T-helper 2 cell treated with Interferon-gamma antibody and Interleukin-4, amounts not matched to agents 5 μg/mL and 100 μg/mL, for 36 hours (primary cell): ENCODE measurements at regions not wholly inside any gene's neighbourhood (a gene's known extent, or its start where the extent isn't known, plus 50 kb on each side); places are given as distances from the start of the nearest gene placed in this dataset.

Experiments used
- DNase-seq: peaks from one replicate; pipeline ENCODE4 v3.0.0; 2021; ENCODE audit warnings: low spot score
- H3K27ac Mint-ChIP-seq: one replicate; pipeline ENCODE4 v1.8.0; 2021; ENCODE audit warnings: mild to moderate bottlenecking, mixed read lengths
- H3K27me3 Mint-ChIP-seq: one replicate; pipeline ENCODE4 v1.8.0; 2021; ENCODE audit warnings: low read depth, mixed read lengths
- H3K36me3 Mint-ChIP-seq: one replicate; pipeline ENCODE4 v1.8.0; 2021; ENCODE audit warnings: low read depth, mixed read lengths
- H3K4me1 Mint-ChIP-seq: one replicate; pipeline ENCODE4 v1.8.0; 2021; ENCODE audit warnings: low read depth, mixed read lengths
- H3K4me3 Mint-ChIP-seq: one replicate; pipeline ENCODE4 v1.8.0; 2022; ENCODE audit warnings: mild to moderate bottlenecking, moderate library complexity, mixed read lengths
- H3K9me3 Mint-ChIP-seq: one replicate; pipeline ENCODE4 v1.8.0; 2021; ENCODE audit warnings: mixed read lengths

DNA sequence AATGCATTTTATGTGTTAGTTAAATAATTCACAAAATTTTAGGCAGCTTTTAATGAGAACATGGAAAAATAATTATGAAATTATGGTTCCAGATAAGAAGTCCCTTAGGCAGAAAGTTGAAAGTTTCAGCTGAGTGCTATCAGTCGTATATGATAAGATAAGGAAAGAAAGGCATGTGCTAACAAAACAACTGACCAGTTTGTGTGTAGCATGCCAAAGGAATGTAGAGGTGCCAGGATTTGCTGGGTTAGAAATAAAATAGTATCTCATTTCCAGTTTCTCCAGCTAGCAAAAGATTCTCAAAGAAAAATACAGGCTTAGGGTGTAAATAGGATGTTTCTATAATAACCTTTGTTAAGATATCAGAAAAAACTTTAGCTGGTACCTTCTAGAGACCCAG, 1044.5 kb upstream of the CDH8 start:
- H3K36me3 Mint-ChIP-seq, result no peaks in the 10 kb centered on the region
- H3K9me3 Mint-ChIP-seq, result peaks cover 55% of the 10 kb centered on the region
- no peak overlapping the region for H3K4me3 Mint-ChIP-seq
- DNase-seq, result no peak
- no peaks in the 10 kb centered on the region for H3K4me1 Mint-ChIP-seq
- no peak overlapping the region for H3K27ac Mint-ChIP-seq
- no peaks in the 10 kb centered on the region for H3K27me3 Mint-ChIP-seq

- Mint-ChIP-seq H3K27ac (no peak overlapping the region), H3K9me3 (peaks cover 64% of the 10 kb centered on the region)
Measured at GRCh38 chr16:63069047-63069446, 1032.8 kb upstream of the CDH8 start.

GRCh38 chr16:63067141-63067540, 1030.9 kb upstream of the CDH8 start:
- peaks cover 53% of the 10 kb centered on the region for H3K9me3 Mint-ChIP-seq
- H3K36me3 Mint-ChIP-seq, result no peaks in the 10 kb centered on the region
- no peak overlapping the region for H3K27ac Mint-ChIP-seq
- DNase-seq, result no peak
- no peaks in the 10 kb centered on the region for H3K27me3 Mint-ChIP-seq
- no peak overlapping the region for H3K4me3 Mint-ChIP-seq
- H3K4me1 Mint-ChIP-seq, result no peaks in the 10 kb centered on the region

More at GRCh38 chr16:63069047-63069446, 1032.8 kb upstream of the CDH8 start:
- no peaks in the 10 kb centered on the region for H3K27me3 Mint-ChIP-seq
- DNase-seq, result no peak
- H3K4me1 Mint-ChIP-seq, result no peaks in the 10 kb centered on the region
- H3K36me3 Mint-ChIP-seq, result no peaks in the 10 kb centered on the region
- H3K4me3 Mint-ChIP-seq, result no peak overlapping the region

- H3K4me3 Mint-ChIP-seq, result no peak overlapping the region
- H3K36me3 Mint-ChIP-seq, result no peaks in the 10 kb centered on the region
- H3K9me3 Mint-ChIP-seq, result peaks cover 48% of the 10 kb centered on the region
- H3K27me3 Mint-ChIP-seq, result no peaks in the 10 kb centered on the region
- no peak for DNase-seq
- H3K4me1 Mint-ChIP-seq, result no peaks in the 10 kb centered on the region
- no peak overlapping the region for H3K27ac Mint-ChIP-seq
Measured at GRCh38 chr16:63066552-63066951, 1030.3 kb upstream of the CDH8 start.

DNA sequence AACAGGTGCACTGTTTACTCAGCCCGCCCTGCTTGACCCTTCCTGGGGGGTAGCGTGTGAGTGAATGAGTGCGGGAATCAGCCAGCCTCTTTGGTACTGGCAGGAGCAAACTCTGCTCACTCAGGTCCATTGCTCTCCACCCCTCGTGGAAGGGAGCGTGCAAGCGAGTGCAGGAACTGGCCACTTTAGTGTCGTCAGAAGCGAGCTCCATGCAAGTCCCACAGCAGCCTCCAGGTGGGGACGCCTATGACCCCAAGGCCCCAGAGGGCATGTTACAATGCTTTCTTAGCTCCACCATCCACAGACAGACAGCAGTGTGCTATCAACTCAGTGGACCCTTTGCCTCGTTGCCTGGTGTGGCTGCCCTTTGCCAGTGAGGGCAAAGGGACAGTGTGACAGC, 1025.1 kb upstream of the CDH8 start:
- Mint-ChIP-seq H3K27me3 (no peaks in the 10 kb centered on the region), H3K4me3 (no peak overlapping the region), H3K27ac (no peak overlapping the region), H3K9me3 (peaks cover 43% of the 10 kb centered on the region), H3K36me3 (no peaks in the 10 kb centered on the region), H3K4me1 (no peaks in the 10 kb centered on the region)
- no peak for DNase-seq

GRCh38 chr16:63059676-63060075, 1023.4 kb upstream of the CDH8 start:
- H3K4me1 Mint-ChIP-seq, result no peaks in the 10 kb centered on the region
- no peak overlapping the region for H3K4me3 Mint-ChIP-seq
- H3K27ac Mint-ChIP-seq, result no peak overlapping the region
- H3K9me3 Mint-ChIP-seq, result peaks cover 38% of the 10 kb centered on the region
- H3K36me3 Mint-ChIP-seq, result no peaks in the 10 kb centered on the region
- H3K27me3 Mint-ChIP-seq, result no peaks in the 10 kb centered on the region
- no peak for DNase-seq

DNA sequence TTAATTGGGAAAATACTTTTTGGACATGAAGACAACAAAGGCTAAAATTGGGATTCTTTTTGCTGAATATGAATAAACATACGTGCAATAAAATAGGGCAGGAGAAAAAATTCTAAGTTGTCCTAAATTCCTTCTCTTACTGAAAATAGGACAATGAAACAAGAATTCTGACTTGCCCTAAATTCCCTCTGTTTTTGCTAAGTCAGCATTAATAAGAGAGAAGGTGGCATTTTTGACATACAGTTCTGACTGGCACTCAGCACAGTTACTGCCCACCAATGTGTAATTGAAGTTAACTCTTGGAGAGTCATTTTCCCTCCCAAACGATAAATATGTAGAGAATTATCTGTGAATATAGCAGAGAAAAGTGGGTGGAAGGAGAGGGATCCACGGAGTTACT, 1021.1 kb upstream of the CDH8 start:
- H3K27ac Mint-ChIP-seq, result no peak overlapping the region
- peaks cover 44% of the 10 kb centered on the region for H3K9me3 Mint-ChIP-seq
- H3K4me1 Mint-ChIP-seq, result no peaks in the 10 kb centered on the region
- no peaks in the 10 kb centered on the region for H3K27me3 Mint-ChIP-seq
- H3K4me3 Mint-ChIP-seq, result no peak overlapping the region
- no peak for DNase-seq
- H3K36me3 Mint-ChIP-seq, result no peaks in the 10 kb centered on the region

DNA sequence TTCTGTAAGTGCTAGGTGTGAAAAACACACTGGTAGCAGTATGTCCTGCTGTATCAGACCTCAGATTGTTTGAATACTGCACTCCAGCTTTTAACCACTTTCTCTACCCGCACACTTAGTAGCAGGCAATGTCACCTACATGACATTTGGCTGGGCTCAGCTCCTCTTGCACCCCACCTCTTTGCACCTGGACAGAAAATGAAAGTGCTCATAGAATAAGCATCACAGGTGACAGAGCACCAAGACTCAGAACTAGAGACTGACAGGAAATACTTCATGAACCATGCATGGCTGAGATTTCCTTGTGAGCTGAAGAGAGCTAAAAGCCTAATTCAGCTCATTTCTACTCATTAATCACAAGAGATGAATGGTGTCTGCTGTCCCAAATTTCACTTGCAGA, 1014.2 kb upstream of the CDH8 start:
- Mint-ChIP-seq H3K9me3 (peaks cover 52% of the 10 kb centered on the region), H3K4me3 (no peak overlapping the region), H3K27me3 (no peaks in the 10 kb centered on the region), H3K36me3 (no peaks in the 10 kb centered on the region), H3K27ac (no peak overlapping the region), H3K4me1 (no peaks in the 10 kb centered on the region)
- no peak for DNase-seq

DNA sequence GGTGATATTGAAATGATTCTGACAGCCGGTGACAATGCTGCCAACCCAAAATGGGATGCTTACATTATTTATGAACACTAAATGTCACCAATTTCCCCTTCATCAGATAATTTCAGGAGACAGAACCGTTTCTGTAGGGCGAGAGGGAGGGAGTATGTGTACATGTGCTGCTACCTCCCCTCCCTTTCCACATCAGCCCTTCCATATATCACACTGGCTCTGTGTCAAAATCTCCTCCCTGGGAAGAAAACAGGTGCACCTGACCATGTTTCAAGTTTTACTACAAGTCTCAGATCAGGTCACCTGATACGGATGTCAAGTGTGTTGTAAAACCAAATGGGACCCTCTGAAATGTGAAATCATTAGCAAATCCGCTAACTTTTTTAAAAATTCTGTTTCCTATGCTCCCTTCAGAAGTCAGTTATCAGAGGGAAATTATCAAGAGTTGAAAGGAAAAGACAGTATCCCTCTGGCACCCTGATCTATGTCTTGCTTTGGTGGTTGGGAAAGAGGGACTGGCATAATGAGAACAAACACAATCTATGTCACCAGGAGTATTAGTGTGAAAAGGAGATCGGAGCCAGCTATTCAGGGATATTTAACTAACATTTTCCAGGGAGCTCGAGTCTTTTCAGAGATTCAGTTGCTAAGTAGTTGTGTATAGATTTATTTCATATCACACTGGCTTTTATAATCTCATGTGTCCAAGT, 1002.3 kb upstream of the CDH8 start:
- peaks cover 59% of the 10 kb centered on the region for H3K9me3 Mint-ChIP-seq
- H3K27me3 Mint-ChIP-seq, result no peaks in the 10 kb centered on the region
- H3K36me3 Mint-ChIP-seq, result no peaks in the 10 kb centered on the region
- H3K4me1 Mint-ChIP-seq, result no peaks in the 10 kb centered on the region
- DNase-seq, result no peak
- H3K4me3 Mint-ChIP-seq, result no peak overlapping the region
- H3K27ac Mint-ChIP-seq, result no peak overlapping the region

DNA sequence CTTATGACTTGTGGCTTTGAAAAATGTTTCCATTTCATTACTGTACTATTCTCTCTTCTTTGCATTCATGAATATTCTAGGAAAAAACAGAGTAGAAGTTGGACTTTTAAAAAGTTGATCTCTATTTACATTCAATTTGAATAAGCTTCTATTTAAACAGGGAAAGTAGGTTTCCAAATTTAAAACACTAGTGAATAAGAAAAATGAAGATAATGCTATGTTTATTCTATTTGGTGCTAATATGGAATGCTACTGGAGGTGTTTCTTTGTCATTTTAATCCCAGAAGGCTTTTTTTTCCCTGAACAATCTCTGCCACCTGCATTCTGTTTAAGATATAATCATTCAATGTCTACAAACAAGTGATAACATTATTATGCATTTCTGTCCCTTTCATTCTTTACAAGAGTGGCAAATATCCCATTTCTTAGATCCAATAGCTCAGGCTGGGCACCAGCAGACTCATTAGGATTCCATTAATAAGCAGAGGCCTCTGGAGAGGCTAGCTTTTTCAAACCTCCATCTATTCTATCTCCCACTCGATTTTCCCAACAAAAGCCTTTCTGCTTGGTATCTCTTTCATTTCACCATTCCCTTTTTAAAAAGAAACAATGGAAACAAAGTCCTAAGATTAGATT, 1001.6 kb upstream of the CDH8 start:
- no peaks in the 10 kb centered on the region for H3K4me1 Mint-ChIP-seq
- H3K4me3 Mint-ChIP-seq, result no peak overlapping the region
- no peak overlapping the region for H3K27ac Mint-ChIP-seq
- DNase-seq, result no peak
- H3K9me3 Mint-ChIP-seq, result peaks cover 56% of the 10 kb centered on the region
- H3K36me3 Mint-ChIP-seq, result no peaks in the 10 kb centered on the region
- H3K27me3 Mint-ChIP-seq, result no peaks in the 10 kb centered on the region

DNA sequence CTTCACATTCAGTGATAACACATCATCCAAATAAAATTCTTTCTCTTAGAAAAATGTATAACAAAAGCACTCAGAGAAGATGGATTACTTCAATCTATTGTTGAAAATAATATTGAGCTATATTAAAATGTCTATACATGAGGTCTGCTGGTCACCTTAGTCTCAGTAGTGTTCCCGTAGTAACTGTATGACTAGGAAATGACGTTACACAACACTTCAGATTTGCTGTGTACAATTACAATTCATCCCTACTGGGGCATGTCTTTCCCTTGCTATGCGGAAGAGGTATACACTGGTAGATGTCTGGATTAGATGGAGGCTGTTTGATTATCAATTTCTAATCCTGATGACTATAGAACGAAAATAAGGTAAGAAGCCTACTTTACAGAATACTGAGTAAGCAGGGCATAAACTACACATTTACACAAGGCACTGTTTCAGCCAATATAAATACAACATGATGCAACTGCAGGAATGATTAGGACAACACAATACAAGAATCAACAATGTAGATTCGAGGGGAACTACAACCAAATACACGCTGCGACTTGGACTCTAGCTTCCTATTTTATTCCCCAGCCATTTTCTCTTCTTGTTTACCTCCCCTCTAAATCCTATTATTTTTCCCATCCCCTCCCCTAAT, 982.5 kb upstream of the CDH8 start:
- Mint-ChIP-seq H3K4me3 (no peak overlapping the region), H3K27ac (no peak overlapping the region), H3K4me1 (no peaks in the 10 kb centered on the region), H3K36me3 (no peaks in the 10 kb centered on the region), H3K9me3 (peaks cover 47% of the 10 kb centered on the region), H3K27me3 (no peaks in the 10 kb centered on the region)
- DNase-seq, result no peak

DNA sequence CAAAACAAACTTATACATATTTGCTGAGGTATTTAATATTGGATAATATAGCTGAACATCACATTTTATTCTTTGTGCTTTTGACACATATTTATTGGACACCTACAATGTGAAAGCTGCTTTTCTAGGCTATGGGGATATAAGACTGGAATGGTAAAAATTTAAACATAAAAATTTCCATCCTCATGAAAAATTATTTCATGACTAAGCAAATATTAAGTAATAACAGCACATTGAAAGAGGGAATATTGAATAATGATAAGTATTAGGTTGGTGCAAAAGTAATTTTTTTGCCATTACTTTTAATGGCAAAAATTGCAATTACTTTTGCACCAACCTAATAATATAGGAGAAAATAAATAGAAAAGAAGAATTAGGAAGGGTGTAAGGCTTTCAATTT, 972.5 kb upstream of the CDH8 start:
- H3K36me3 Mint-ChIP-seq, result no peaks in the 10 kb centered on the region
- H3K4me1 Mint-ChIP-seq, result no peaks in the 10 kb centered on the region
- H3K27ac Mint-ChIP-seq, result no peak overlapping the region
- DNase-seq, result no peak
- no peaks in the 10 kb centered on the region for H3K27me3 Mint-ChIP-seq
- no peak overlapping the region for H3K4me3 Mint-ChIP-seq
- peaks cover 42% of the 10 kb centered on the region for H3K9me3 Mint-ChIP-seq

- H3K27ac Mint-ChIP-seq, result no peak overlapping the region
- H3K4me3 Mint-ChIP-seq, result no peak overlapping the region
- H3K36me3 Mint-ChIP-seq, result no peaks in the 10 kb centered on the region
- peaks cover 36% of the 10 kb centered on the region for H3K9me3 Mint-ChIP-seq
- H3K27me3 Mint-ChIP-seq, result no peaks in the 10 kb centered on the region
- no peak for DNase-seq
- H3K4me1 Mint-ChIP-seq, result no peaks in the 10 kb centered on the region
Measured at GRCh38 chr16:63005356-63005755, 969.1 kb upstream of the CDH8 start.

GRCh38 chr16:62989480-62989879, 953.2 kb upstream of the CDH8 start:
- no peak overlapping the region for H3K27ac Mint-ChIP-seq
- no peak overlapping the region for H3K4me3 Mint-ChIP-seq
- H3K36me3 Mint-ChIP-seq, result no peaks in the 10 kb centered on the region
- no peaks in the 10 kb centered on the region for H3K4me1 Mint-ChIP-seq
- no peak for DNase-seq
- no peaks in the 10 kb centered on the region for H3K27me3 Mint-ChIP-seq
- peaks cover 44% of the 10 kb centered on the region for H3K9me3 Mint-ChIP-seq
